ENCODE measurements at regions not wholly inside any gene's neighbourhood (a gene's known extent, or its start where the extent isn't known, plus 50 kb on each side); places are given as distances from the start of the nearest gene placed in this dataset.

GRCh38 chr2:20511130-20511529 lies 64.3 kb downstream of the RHOB start:
- Histone ChIP-seq H4K20me1 (ENCODE audit: insufficient read depth, low read length) (no peaks in the 10 kb centered on the region), H3K27me3 (ENCODE audit: control insufficient read depth in 1 of 2, insufficient read depth in 2 of 2, low read length in 2 of 2) (no peaks in the 10 kb centered on the region), H3K27ac (ENCODE audit: extremely low read length, insufficient read depth, low read length) (no peak overlapping the region), H3K4me3 (replicated peaks in 1 of 3; ENCODE audit: insufficient read depth in 1 of 3, low read depth in 2 of 3, low read length in 3 of 3) (no peak overlapping the region), H3K9me3 (ENCODE audit: low read length) (no peaks in the 10 kb centered on the region), H3K4me1 (ENCODE audit: insufficient read depth, low read length) (peaks cover 71% of the 10 kb centered on the region), H3K36me3 (replicated peaks in 1 of 2; ENCODE audit: control insufficient read depth in 1 of 2, insufficient read depth in 2 of 2, low read length in 2 of 2) (no peaks in the 10 kb centered on the region), H2AFZ (ENCODE audit: low read length) (no peak overlapping the region), H3K4me2 (ENCODE audit: low read depth, low read length) (no peak overlapping the region), H3K79me2 (ENCODE audit: insufficient read depth, low read length) (no peaks in the 10 kb centered on the region), H3K9ac (ENCODE audit: insufficient read depth, low read depth, low read length) (no peak overlapping the region)
- in situ Hi-C loops (cut with HindIII; ENCODE audit: extremely low pct_ligation_motif_present, low pct_unique_long_range_greater_than_20kb) = no loop called here
- DNase-seq (ENCODE audit: low spot score) = no peak
- ATAC-seq = no peak
- ChIA-PET POLR2A (interaction anchor here (1.1 to 7.9 kb wide), 7 partner anchors 13 to 85 kb away, joined by 4 to 74 read pairs (median 19); partner anchors contain the start of gene RHOB), CTCF (ENCODE audit: low intra/inter-chr PET ratio, low total read pairs) (no interaction called here)
- FAIRE-seq = no peak
- no peak for TF ChIP-seq CEBPZ (IDR thresholded peaks at IDR 0.05; ENCODE audit: low read length)
- TF ChIP-seq IRF2 (CRISPR knock-in tag; IDR thresholded peaks at IDR 0.05) = no peak
- no peak for TF ChIP-seq ATF7-NPFF (CRISPR knock-in tag; IDR thresholded peaks at IDR 0.05; ENCODE audit: low read depth)
- no peak for TF ChIP-seq TSC22D2 (CRISPR knock-in tag; IDR thresholded peaks at IDR 0.05; ENCODE audit: borderline replicate concordance)
- no peak for TF ChIP-seq ZBTB7B (CRISPR knock-in tag; IDR thresholded peaks at IDR 0.05)
- TF ChIP-seq ELF3 (CRISPR knock-in tag; IDR thresholded peaks at IDR 0.05) = no peak
- no peak for TF ChIP-seq ZNF788 (CRISPR knock-in tag; IDR thresholded peaks at IDR 0.05; ENCODE audit: borderline replicate concordance)
- TF ChIP-seq MAF1 (CRISPR knock-in tag; IDR thresholded peaks at IDR 0.05; ENCODE audit: borderline replicate concordance) = no peak
- TF ChIP-seq ZNF816 (CRISPR knock-in tag; IDR thresholded peaks at IDR 0.05; ENCODE audit: borderline replicate concordance) = no peak
- TF ChIP-seq ZBTB38 (CRISPR knock-in tag; IDR thresholded peaks at IDR 0.05) = no peak
- no peak for TF ChIP-seq ZNF20 (CRISPR knock-in tag; IDR thresholded peaks at IDR 0.05)
- TF ChIP-seq HDAC6 (IDR thresholded peaks at IDR 0.05; ENCODE audit: low read depth, low read length) = no peak
- WGBS (ENCODE audit: low lambda C conversion rate) = 80% methylated on average over 5 of the region's 5 CpGs
- intact Hi-C loops (cut with micrococcal nuclease; ENCODE audit: unreplicated experiment) = no loop called here
- no TSS peak for BruUV-seq (replicated peaks)

Measured in HepG2 (cell line).